Smooth muscle cell of the brain vasculature (primary cell): ENCODE measurements at regions not wholly inside any gene's neighbourhood (a gene's known extent, or its start where the extent isn't known, plus 50 kb on each side); places are given as distances from the start of the nearest gene placed in this dataset.
"Not testable (repeated sequence)": the region's sequence is repeated elsewhere in the genome, so short reads cannot be mapped to it uniquely, and the experiment has no call there.

ENCODE experiments used
- DNase-seq: peaks from one replicate; pipeline ENCODE4 v3.0.0-alpha.2; 2012; ENCODE audit warnings: low read depth, low spot score

GRCh38 chr10:25713894-25714240 lies 220.2 kb upstream of the MYO3A start:
- DNase-seq: no peak

- DNase-seq: no peak
These were observed 209.8 kb upstream of the MYO3A start for GRCh38 chr10:25724241-25724640.

- DNase-seq: peak; percentile 3
These were observed 207.9 kb upstream of the MYO3A start for GRCh38 chr10:25725917-25726716.

DNA sequence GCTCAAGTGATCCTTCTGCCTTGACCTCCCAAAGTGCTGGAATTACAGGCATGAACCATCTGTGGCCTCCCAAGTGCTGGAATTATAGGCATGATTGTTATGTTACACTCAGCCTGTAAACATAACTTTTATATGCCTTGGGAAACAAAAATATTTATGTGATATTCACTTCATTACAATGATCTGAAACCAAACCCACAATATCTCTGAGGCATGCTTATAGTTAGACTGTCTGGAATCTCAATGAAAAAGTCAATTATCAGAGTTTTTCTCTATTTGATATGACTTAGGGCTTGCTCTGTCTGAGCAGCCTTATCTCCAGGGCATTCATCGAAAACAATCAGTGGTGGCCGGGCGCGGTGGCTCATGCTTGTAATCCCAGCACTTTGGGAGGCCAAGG lies 195.3 kb upstream of the MYO3A start:
- DNase-seq: no peak

DNA sequence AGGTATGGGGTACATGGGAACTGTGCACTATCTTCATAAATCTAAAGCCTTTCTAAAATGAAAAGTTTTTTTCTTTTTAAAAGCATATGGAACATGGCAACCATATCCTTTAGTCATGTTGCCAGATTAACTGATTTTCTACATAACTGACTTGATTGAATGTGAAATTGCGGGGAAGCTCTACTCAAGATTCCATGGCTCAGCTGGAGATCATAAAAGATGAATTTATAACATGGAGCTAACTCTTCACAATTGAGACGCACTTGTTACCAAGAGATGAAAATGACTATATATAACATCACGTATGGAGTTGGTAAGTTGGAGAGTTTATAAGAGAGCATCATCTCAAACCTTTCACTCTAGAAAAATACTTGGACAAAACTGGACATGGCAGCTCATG lies 190.2 kb upstream of the MYO3A start:
- DNase-seq: no peak

DNA sequence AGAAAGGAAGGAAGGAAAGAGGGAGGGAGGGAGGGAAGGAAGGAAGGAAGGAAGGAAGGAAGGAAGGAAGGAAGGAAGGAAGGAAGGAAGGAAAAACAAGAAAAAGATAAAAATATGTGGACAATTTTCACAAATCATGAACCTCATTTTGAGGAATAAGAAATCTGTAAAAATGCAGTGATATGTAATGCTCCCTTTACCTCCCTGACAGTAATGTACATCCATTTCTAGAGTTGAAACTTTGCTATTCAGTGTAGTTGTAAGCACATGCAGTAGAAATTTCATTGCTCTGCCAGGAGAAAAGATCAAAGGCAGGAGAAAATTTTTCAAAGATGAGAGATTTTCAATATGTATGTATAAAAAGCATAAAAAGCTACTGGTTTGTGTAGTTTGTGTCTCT lies 189.5 kb upstream of the MYO3A start:
- no peak for DNase-seq

- DNase-seq: no peak
These were observed 188.1 kb upstream of the MYO3A start for GRCh38 chr10:25745976-25746375.

DNA sequence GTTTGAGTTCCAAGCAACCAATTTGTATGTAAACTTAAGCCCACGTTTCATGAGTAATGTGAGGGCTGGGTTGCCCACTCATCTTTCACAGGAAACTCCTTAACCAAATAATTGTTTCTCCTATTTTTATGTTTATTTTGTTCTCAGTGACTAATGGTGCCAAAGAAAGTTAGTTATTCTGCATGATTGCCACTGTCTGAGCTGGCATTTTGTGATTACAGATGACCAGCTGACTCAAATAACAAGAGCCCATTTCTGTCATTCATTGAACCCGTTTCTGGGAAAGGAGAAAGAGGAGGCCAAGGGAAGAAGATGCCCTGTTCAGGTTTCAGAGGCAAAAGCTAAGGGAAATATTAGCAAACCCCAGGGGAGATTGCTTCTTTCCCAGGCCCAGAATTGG lies 186.9 kb upstream of the MYO3A start:
- no peak for DNase-seq

GRCh38 chr10:25748509-25748908 lies 185.5 kb upstream of the MYO3A start:
- no peak for DNase-seq

GRCh38 chr10:25753776-25754175 lies 180.3 kb upstream of the MYO3A start:
- DNase-seq: no peak

DNA sequence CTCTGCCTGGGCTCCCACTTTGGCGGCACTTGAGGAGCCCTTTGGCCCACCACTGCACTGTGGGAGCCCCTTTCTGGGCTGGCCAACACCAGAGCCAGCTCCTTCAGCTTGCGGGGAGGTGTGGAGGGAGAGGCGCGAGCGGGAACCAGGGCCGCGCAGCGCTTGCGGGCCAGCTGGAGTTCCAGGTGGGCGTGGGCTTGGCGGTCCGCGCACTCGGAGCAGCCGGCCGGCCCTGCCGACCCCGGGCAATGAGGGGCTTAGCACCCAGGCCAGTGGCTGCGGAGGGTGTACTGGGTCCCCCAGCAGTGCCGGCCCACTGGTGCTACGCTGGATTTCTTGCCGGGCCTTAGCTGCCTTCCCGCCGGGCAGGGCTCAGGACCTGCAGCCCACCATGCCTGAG lies 178.2 kb upstream of the MYO3A start:
- not testable (repeated sequence) for DNase-seq

- DNase-seq: no peak
These were observed 177.2 kb upstream of the MYO3A start for GRCh38 chr10:25756784-25757183.

DNA sequence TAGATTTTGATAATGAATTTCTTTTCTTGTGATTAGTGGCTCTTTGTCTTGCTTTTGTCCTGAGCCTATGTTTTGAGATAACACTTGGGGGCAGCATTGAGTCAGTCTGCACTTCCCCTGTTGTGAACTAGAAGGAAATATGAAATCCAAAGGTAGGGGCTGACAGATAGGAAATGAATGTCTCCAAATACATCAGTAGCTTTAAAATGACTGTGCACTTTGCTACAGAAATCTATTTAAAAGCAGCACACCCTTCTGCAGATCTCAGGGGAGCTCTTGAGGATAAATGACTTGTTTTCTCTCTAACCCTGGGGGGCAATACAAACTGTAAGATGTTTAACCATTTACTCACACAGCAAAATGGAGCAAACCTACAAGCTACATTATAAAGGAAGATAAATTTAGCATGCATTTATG lies 176.0 kb upstream of the MYO3A start:
- DNase-seq: no peak

DNA sequence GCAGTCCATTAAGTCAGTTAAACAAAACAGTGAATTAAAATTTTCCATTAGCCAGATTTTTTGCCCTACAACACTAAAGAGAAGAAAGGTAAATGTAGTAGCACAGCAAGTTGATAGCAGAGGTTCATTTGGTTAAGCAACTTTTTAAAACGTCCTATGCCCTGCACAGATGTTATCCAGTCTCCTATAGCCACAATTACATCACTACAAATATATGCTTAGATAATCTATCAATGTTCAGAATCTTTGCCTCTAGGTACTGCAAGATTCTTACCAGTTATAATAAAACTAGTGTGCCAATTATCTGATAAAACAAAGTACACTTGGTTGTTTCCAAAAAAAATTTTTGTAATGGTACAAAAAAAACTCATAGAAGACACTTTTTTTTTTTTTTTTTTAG lies 175.5 kb upstream of the MYO3A start:
- no peak for DNase-seq

- no peak for DNase-seq
These were observed 172.1 kb upstream of the MYO3A start for GRCh38 chr10:25761937-25762336.

GRCh38 chr10:25766213-25766612 lies 167.8 kb upstream of the MYO3A start:
- DNase-seq: no peak

DNA sequence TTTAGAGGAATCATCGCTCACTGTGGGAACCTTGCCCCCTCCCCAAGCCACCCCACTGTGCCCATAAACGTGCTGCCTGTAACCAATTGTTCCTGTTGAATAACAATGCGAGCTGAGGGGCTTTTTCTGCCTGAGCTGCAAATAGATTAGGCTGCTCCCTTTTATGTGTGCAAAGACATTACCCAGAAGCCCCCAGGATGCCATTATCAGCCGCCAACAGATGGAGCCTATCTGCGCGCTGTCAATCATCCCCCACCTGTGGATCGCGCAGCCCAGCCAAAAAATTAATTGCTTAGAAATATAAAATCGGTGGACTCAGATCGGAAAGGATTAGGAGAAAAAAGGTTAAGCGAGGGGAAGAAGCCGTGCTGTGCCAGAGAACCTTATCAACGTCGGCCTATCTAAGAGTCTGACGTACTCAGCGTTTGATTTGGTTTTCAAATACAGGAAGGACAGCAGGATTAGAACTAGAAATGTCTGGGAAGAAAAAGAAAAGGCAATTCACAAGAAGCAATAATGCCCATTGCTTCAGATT lies 167.3 kb upstream of the MYO3A start:
- no peak for DNase-seq

DNA sequence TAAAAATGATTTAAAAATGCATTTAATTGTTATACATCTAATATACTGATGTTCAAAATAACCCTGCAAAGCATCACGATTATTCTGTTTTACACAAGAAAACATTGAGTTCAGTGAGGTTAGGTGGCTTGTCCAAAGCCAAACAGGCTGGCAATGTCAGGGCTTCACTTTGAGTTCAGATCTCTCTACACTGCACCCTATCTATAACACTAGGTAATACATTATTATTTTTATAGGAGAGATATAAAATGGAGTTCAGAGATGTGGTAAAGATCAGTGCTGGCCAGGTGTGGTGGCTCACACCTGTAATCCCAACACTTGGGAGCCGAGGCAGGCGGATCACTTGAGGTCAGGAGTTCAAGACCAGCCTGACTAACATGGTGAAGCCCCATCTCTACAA lies 165.9 kb upstream of the MYO3A start:
- DNase-seq: no peak

GRCh38 chr10:25778646-25779045 lies 155.4 kb upstream of the MYO3A start:
- DNase-seq: no peak

DNA sequence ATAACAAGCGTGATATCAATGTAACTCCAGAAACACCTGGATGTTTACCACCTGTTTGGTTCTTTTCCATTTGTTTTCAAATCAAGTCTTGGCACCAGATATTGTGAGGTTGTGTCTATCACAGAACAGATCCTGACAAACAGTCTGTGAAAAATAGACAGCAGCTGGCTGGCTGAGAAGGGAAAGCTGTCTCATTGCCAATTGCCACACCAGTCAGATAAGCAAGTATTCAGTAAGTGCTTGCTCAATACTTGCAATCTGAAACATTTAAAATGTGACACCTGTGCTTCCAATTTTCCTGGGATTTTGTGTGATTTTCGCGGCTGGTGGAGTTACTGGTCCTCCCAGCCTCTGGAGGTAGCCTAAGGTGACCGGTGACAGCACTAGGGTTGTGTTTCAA lies 147.9 kb upstream of the MYO3A start:
- no peak for DNase-seq

DNA sequence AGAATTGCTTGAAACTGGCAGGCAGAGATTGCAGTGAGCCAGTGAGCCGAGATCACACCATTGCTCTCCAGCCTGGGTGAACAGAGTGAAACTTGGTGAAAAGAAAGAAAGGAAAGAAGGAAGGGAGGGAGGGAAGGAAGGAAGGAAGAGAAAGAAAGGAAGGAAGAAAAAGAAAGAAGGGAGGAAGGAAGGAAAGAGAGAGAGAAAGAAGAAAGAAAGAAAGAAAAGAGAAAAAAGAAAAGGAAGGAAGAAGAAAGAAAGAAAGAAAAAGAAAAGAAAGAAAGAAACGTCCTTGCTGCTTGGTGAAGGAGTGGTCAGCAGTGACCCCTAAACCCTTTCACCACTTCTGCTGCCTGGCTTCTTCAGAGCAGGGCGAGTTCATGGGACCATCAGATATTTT lies 147.1 kb upstream of the MYO3A start:
- DNase-seq: no peak

DNA sequence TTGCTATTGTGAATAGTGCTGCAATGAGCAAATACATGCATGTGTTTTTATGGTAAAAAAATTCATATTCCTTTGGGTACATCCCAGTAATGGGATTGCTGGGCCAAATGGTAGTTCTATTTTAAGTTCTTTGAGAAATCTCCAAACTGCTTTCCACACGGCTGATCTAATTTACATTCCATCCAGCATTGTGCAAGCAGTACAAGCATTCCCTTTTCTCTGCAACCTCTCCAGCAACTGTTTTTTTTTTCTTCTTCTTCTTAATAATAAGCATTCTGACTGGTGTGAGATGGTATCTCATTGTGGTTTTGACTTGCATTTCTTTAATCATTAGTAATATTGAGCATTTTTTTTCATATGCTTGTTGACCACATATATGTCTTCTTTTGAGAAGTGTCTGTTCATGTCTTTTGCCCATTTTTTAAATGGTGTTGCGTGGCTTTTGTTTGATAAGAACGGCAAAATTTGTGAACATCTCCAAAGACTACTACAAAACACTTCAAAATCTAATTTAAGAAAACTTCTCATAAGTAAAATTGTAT lies 136.1 kb upstream of the MYO3A start:
- DNase-seq: no peak

DNA sequence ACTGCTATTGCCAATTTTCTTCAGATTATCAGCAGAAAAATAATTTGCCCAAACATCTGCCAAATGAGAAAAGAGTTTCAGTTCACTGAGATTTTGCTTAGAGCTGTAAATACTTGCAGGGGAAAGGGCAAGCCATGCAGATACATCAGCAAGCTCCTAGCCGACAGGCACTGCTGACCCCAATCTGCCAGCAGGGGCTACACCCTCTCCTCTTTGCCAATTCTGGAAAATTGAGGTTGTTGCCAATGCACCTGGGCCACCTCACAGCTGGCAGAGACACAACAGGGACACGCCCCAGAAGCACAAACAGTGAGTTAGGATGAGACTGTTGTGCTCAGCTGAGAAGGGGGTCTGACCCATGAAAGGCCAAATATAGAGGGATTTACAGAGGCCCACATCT lies 129.5 kb upstream of the MYO3A start:
- no peak for DNase-seq

- DNase-seq: no peak
These were observed 128.0 kb upstream of the MYO3A start for GRCh38 chr10:25805986-25806385.
